Heart right ventricle (tissue), 16 donors: ENCODE measurements at regions not wholly inside any gene's neighbourhood (a gene's known extent, or its start where the extent isn't known, plus 50 kb on each side); places are given as distances from the start of the nearest gene placed in this dataset.

ENCODE experiments used
- ATAC-seq, 8 donors: fragments of 200-7000 bp; cut with Tn5 transposase; one replicate each; pipeline ENCODE4 v1.9.1; 2020; ENCODE audit warnings: mild to moderate bottlenecking in 8 of 8, moderate library complexity in 8 of 8, moderate number of reproducible peaks in 1 of 8
- DNase-seq, 2 donors: peaks; one replicate each; pipeline ENCODE4 v3.0.0-alpha.2; 2020
- H3K27ac ChIP-seq, 10 donors: fragments of 200-600 bp; sonication (generic) in 2 of 10; one replicate each; pipeline versions ENCODE4 v1.5.0 to v1.8.0; 2020 to 2022; ENCODE audit warnings: mild to moderate bottlenecking in 3 of 10
- H3K27me3 ChIP-seq, 7 donors: fragments of 200-600 bp; one replicate each; pipeline ENCODE4 v1.8.0; 2021 to 2022; ENCODE audit warnings: mild to moderate bottlenecking in 2 of 7
- H3K36me3 ChIP-seq, 9 donors: fragments of 200-600 bp; sonication (generic) in 1 of 9; one replicate each; pipeline versions ENCODE4 v1.5.0 to v1.8.0; 2020 to 2022; ENCODE audit warnings: mild to moderate bottlenecking in 2 of 9
- H3K4me1 ChIP-seq, 9 donors: fragments of 200-600 bp; sonication (generic) in 1 of 9; one replicate each; pipeline versions ENCODE4 v1.5.0 to v1.8.0; 2020 to 2022; ENCODE audit warnings: mild to moderate bottlenecking in 4 of 9
- H3K4me3 ChIP-seq, 10 donors: fragments of 200-600 bp; sonication (generic) in 2 of 10; one replicate each; pipeline versions ENCODE4 v1.5.0 to v1.8.0; 2020 to 2022; ENCODE audit warnings: mild to moderate bottlenecking in 7 of 10, moderate library complexity in 2 of 10
- H3K9me3 ChIP-seq, 11 donors: fragments of 200-600 bp in 10 of 11; sonication (generic) in 2 of 11; one replicate each; pipeline versions ENCODE4 v1.5.0 to v1.8.0; 2013 to 2022; ENCODE audit warnings: mild to moderate bottlenecking in 2 of 11, control low read depth in 1 of 11, moderate library complexity in 1 of 11
- CTCF ChIP-seq, 9 donors: fragments of 200-600 bp; sonication (generic) in 2 of 9; IDR thresholded peaks; one replicate each; pipeline versions ENCODE4 v1.5.0 to v1.8.0; 2021 to 2022; ENCODE audit warnings: antibody characterized with exemption in 9 of 9, mild to moderate bottlenecking in 5 of 9, moderate library complexity in 1 of 9
- WGBS, 2 donors: extraction: QIAGEN DNeasy Blood & Tissue Kit; methylation state at CpG; one replicate each; pipeline ENCODE4 v1.1.7; 2013; ENCODE audit warnings: inconsistent platforms in 1 of 2; 5-methylcytosine and 5-hydroxymethylcytosine counted together
- intact Hi-C, 10 donors: fragments of 100-400 bp; cut with DNase I; formaldehyde crosslinking; loops; one replicate each; pipeline versions ENCODE4 v1.11.1 to v1.14.2; 2022
- donor health status: Arrhythmogenic right ventricular cardiomyopathy.
- donor health status: ischemic (EF 13 %, LVEDD 7.1; RV severe dilation, severe dysfunction).
- donor health status: healthy with polysubstance abuse.
- donor health status: DM: no; HTN: yes; CAD: no.
- donor health status: DM: no; HTN: no; CAD: no.
- donor health status: ischemic (EF 25% LVEDD 6.9; RV normal size, moderate dysfunction).
- donor health status: ischemic (EF 25% LVEDD 5.7; RV mildly dilated, moderate dysfunction).
- donor health status: healthy.
- donor health status: DM: yes; HTN: yes; CAD: no.
- donor health status: Ischemic cardiomyopathy.
- donor health status: ischemic (EF 35%, LVEDD 5.7; RV mildly dilated, moderate dysfunction).
- donor health status: nonischemic (EF 11% LVEDD 7.7; RV severe dilation, severe dysfunction).
- donor health status: DM: yes; HTN: yes; CAD: no.
- donor health status: PGD.
- donor health status: ischemic (EF 29% LVEDD 5.4; RV normal size, mild dysfunction).
- donor health status: nonischemic (EF 23%, LVEDD 6.1; RV moderate dilation, normal function).

GRCh38 chr4:186954956-186955355 is 231.3 kb upstream of the FAT1 start:
- intact Hi-C loops: no loop called here
- 75 to 82% methylated on average over 7 of the region's 7 CpGs for WGBS, 2 donors
- Histone ChIP-seq H3K27me3 (no peaks in the 10 kb centered on the region), H3K4me3 (no peak overlapping the region), H3K27ac (peak overlapping the region in 3 of 10 donors; percentile 7 to 51 (median 26)), H3K4me1 (peaks cover 0 to 4% (median 0%) of the 10 kb centered on the region in 9 donors), H3K9me3 (peaks cover 0 to 4% (median 0%) of the 10 kb centered on the region in 11 donors), H3K36me3 (no peaks in the 10 kb centered on the region)
- ATAC-seq (no peak), DNase-seq (no peak)
- TF ChIP-seq CTCF (IDR thresholded peaks at IDR 0.05): no peak

- H3K27me3 ChIP-seq: no peaks in the 10 kb centered on the region
- no peak for ATAC-seq
- WGBS, 2 donors: 61 to 62% methylated on average over 3 of the region's 3 CpGs
- no peak for DNase-seq
- no peak overlapping the region for H3K27ac ChIP-seq
- no peaks in the 10 kb centered on the region for H3K36me3 ChIP-seq
- peaks cover 0 to 4% (median 0%) of the 10 kb centered on the region in 11 donors for H3K9me3 ChIP-seq
- no peak overlapping the region for H3K4me3 ChIP-seq
- intact Hi-C loops: no loop called here
- peaks cover 0 to 4% (median 0%) of the 10 kb centered on the region in 9 donors for H3K4me1 ChIP-seq
- no peak for TF ChIP-seq CTCF (IDR thresholded peaks at IDR 0.05)
Measured at GRCh38 chr4:186957952-186958555, 234.4 kb upstream of the FAT1 start.

- Histone ChIP-seq H3K4me1 (peaks cover 0 to 4% (median 0%) of the 10 kb centered on the region in 9 donors), H3K36me3 (no peaks in the 10 kb centered on the region), H3K4me3 (no peak overlapping the region), H3K9me3 (peaks cover 0 to 4% (median 0%) of the 10 kb centered on the region in 11 donors), H3K27me3 (no peaks in the 10 kb centered on the region), H3K27ac (no peak overlapping the region)
- DNase-seq (no peak), ATAC-seq (no peak)
- no peak for TF ChIP-seq CTCF (IDR thresholded peaks at IDR 0.05)
- intact Hi-C loops: no loop called here
- 68 to 77% methylated on average over 9 of the region's 9 CpGs for WGBS, 2 donors
Measured at GRCh38 chr4:186958726-186959350, 235.2 kb upstream of the FAT1 start.

GRCh38 chr4:186979961-186980745 is 256.5 kb upstream of the FAT1 start:
- 60 to 73% methylated on average over 12 of the region's 12 CpGs for WGBS, 2 donors
- ATAC-seq (no peak), DNase-seq (no peak)
- Histone ChIP-seq H3K4me1 (no peaks in the 10 kb centered on the region), H3K27ac (no peak overlapping the region), H3K4me3 (peak overlapping the region in 1 of 10 donors; percentile 18), H3K27me3 (no peaks in the 10 kb centered on the region), H3K36me3 (no peaks in the 10 kb centered on the region), H3K9me3 (no peaks in the 10 kb centered on the region)
- intact Hi-C loops: no loop called here
- no peak for TF ChIP-seq CTCF (IDR thresholded peaks at IDR 0.05)
